Osteocyte (in vitro differentiated cells): ENCODE measurements at regions not wholly inside any gene's neighbourhood (a gene's known extent, or its start where the extent isn't known, plus 50 kb on each side); places are given as distances from the start of the nearest gene placed in this dataset.

Experiments used
- DNase-seq: peaks from one replicate; pipeline ENCODE4 v3.0.0; 2021; ENCODE audit warnings: mixed read lengths; ENCODE audit not compliant: unreplicated experiment; ENCODE audit errors: extremely low spot score
- H3K27ac Mint-ChIP-seq: one replicate; pipeline ENCODE4 v1.8.0; 2021; ENCODE audit warnings: mild to moderate bottlenecking, mixed read lengths; ENCODE audit not compliant: unreplicated experiment
- H3K27me3 Mint-ChIP-seq: one replicate; pipeline ENCODE4 v1.8.0; 2021; ENCODE audit warnings: mixed read lengths; ENCODE audit not compliant: unreplicated experiment
- H3K36me3 Mint-ChIP-seq: one replicate; pipeline ENCODE4 v1.8.0; 2021; ENCODE audit warnings: mixed read lengths; ENCODE audit not compliant: unreplicated experiment
- H3K4me1 Mint-ChIP-seq: one replicate; pipeline ENCODE4 v1.8.0; 2021; ENCODE audit warnings: mixed read lengths; ENCODE audit not compliant: unreplicated experiment
- H3K4me3 Mint-ChIP-seq: one replicate; pipeline ENCODE4 v1.8.0; 2021; ENCODE audit warnings: mild to moderate bottlenecking, moderate library complexity, mixed read lengths; ENCODE audit not compliant: unreplicated experiment
- H3K9me3 Mint-ChIP-seq: one replicate; pipeline ENCODE4 v1.8.0; 2021; ENCODE audit warnings: mixed read lengths; ENCODE audit not compliant: unreplicated experiment
- TF ChIP-seq, protein P1 (sequence below): fragments of 200-600 bp; sonication (generic); IDR thresholded peaks from 2 replicates; pipeline ENCODE4 v1.5.0; 2021; ENCODE audit warnings: antibody characterized with exemption, mild to moderate bottlenecking, moderate library complexity

DNA sequence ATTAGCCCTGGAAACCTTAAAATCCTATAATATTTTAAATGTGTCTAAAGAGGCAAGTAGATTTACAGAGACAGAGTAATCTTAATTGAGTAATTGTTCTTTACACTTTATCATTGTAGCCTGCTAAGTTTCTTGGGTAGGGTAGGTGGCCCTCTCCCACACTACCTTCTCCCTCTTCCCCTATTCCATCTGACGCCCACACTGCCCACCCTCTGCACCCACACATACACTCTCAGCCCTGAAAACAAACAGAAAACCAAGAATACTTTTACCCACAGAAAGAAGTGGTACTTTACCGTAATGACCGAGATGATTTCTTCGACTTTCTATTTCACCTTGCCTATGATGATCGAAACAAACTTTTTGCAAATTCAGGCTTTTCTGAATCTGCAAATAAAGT lies 320.4 kb upstream of the OBI1 start:
- no peaks in the 10 kb centered on the region for H3K4me1 Mint-ChIP-seq
- no peak overlapping the region for H3K27ac Mint-ChIP-seq
- H3K4me3 Mint-ChIP-seq, result no peak overlapping the region
- DNase-seq, result no peak
- no peaks in the 10 kb centered on the region for H3K36me3 Mint-ChIP-seq
- peaks cover 12% of the 10 kb centered on the region for H3K27me3 Mint-ChIP-seq
- no peaks in the 10 kb centered on the region for H3K9me3 Mint-ChIP-seq
- TF ChIP-seq, protein P1, sequence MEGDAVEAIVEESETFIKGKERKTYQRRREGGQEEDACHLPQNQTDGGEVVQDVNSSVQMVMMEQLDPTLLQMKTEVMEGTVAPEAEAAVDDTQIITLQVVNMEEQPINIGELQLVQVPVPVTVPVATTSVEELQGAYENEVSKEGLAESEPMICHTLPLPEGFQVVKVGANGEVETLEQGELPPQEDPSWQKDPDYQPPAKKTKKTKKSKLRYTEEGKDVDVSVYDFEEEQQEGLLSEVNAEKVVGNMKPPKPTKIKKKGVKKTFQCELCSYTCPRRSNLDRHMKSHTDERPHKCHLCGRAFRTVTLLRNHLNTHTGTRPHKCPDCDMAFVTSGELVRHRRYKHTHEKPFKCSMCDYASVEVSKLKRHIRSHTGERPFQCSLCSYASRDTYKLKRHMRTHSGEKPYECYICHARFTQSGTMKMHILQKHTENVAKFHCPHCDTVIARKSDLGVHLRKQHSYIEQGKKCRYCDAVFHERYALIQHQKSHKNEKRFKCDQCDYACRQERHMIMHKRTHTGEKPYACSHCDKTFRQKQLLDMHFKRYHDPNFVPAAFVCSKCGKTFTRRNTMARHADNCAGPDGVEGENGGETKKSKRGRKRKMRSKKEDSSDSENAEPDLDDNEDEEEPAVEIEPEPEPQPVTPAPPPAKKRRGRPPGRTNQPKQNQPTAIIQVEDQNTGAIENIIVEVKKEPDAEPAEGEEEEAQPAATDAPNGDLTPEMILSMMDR, result no peak

DNA sequence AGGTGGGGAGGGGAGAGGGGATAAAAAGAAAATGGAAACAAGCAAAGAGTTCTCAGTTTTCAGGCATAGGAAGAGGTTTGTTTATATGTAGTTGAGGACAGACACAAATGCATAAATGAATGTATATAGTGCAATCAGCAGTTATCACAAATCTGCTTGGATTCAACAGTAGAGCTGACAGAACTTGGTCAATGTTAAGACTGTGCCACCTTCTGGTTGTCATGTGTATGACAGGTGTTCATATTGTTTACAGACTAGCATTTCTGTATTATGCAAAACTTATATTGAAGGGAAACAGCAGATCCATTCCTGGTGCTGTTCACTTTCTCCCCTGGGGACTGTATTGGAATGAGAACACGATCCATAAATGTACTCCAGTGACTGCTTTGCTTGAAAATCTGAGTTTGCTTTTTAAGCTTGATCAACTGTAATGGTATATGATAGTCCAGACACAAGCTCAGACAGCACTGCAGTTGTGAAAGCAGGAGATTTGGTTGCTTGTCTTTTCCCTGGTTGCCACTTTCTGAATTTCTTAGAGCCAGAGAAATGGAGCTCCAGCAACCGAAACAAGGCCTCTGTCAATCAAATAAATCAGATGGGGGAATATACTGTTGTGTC lies 319.5 kb upstream of the OBI1 start:
- Mint-ChIP-seq H3K27ac (no peak overlapping the region), H3K4me3 (no peak overlapping the region), H3K9me3 (no peaks in the 10 kb centered on the region), H3K4me1 (no peaks in the 10 kb centered on the region), H3K27me3 (peaks cover 12% of the 10 kb centered on the region), H3K36me3 (no peaks in the 10 kb centered on the region)
- no peak for DNase-seq
- TF ChIP-seq, protein P1, result peak; percentile 73

DNA sequence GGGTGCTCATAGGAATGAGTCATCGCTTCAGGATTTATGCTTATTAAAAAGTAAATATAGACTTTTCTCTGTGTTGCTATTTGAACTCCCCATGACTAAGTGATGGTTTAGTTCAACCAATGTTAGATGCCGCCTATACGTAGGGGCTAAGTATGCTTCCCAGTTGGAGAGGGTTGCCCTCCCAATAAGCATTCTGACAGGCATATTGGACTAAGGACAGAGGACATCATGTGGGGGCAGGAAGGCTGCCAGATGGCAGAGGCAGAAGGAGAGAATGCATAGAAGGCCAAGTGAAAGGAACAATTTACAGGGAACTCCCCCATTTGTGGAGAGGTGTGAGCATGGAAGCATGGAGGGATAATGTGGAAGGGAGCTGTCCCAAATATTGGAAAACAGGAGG lies 318.4 kb upstream of the OBI1 start:
- H3K27me3 Mint-ChIP-seq, result peaks cover 12% of the 10 kb centered on the region
- no peaks in the 10 kb centered on the region for H3K36me3 Mint-ChIP-seq
- H3K27ac Mint-ChIP-seq, result no peak overlapping the region
- no peaks in the 10 kb centered on the region for H3K9me3 Mint-ChIP-seq
- H3K4me3 Mint-ChIP-seq, result no peak overlapping the region
- H3K4me1 Mint-ChIP-seq, result no peaks in the 10 kb centered on the region
- no peak for DNase-seq
- TF ChIP-seq, protein P1, result no peak

DNA sequence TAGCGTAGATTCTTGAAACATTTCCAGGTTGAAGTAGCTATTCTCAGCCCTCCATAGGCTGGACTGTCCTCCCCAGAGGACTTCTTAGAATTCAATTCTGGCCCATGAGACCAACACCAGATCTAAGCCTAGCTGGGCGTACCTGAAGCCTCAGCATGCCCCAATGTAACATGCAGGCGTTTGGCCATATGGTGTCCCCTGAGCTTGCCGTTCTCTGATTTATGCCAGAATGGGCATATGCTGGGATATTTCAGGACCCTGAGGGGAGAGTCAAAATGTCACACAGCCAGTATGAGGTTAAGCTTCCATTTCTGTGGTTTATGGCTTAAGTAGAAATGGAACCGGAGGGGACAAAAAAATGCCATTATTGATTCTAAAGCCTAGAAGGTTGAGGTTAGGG lies 317.7 kb upstream of the OBI1 start:
- Mint-ChIP-seq H3K36me3 (no peaks in the 10 kb centered on the region), H3K4me3 (no peak overlapping the region), H3K9me3 (no peaks in the 10 kb centered on the region), H3K27ac (no peak overlapping the region), H3K27me3 (peaks cover 12% of the 10 kb centered on the region), H3K4me1 (no peaks in the 10 kb centered on the region)
- TF ChIP-seq, protein P1, result no peak
- DNase-seq, result no peak

DNA sequence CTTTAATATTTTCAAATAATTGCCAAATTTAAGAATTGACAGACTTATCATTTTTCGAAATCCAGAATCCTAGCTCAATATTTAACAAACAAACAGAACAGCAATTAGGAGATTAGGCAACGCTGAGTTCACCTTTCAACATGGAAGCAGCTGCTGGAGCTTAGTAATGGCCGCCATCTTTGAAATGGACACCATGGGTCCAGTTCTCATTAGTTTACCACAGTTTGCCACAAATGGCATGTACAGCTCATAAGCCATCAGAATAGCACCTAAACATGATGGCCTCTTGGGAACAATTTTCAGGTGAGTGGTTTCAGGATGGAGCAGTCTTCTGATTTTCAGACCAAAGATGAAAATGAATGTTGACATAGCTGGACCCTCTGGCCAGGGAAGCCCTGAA lies 313.6 kb upstream of the OBI1 start:
- H3K4me1 Mint-ChIP-seq, result no peaks in the 10 kb centered on the region
- no peaks in the 10 kb centered on the region for H3K27me3 Mint-ChIP-seq
- TF ChIP-seq, protein P1, result no peak
- no peak overlapping the region for H3K4me3 Mint-ChIP-seq
- H3K27ac Mint-ChIP-seq, result no peak overlapping the region
- H3K9me3 Mint-ChIP-seq, result no peaks in the 10 kb centered on the region
- no peaks in the 10 kb centered on the region for H3K36me3 Mint-ChIP-seq
- no peak for DNase-seq
